Right atrium auricular region (tissue), 2 donors: ENCODE measurements at regions not wholly inside any gene's neighbourhood (a gene's known extent, or its start where the extent isn't known, plus 50 kb on each side); places are given as distances from the start of the nearest gene placed in this dataset.

ENCODE experiments used
- DNase-seq: peaks from one replicate; pipeline ENCODE4 v3.0.0-alpha.2; 2019; ENCODE audit warnings: low spot score
- H3K27ac ChIP-seq, 2 donors: fragments of 200-600 bp; sonication (generic); 1 replicate in 1 of 2; 2 replicates in 1 of 2; pipeline ENCODE4 v1.5.1; 2016 to 2019
- H3K27me3 ChIP-seq, 2 donors: fragments of 200-600 bp; sonication (generic); one replicate each; pipeline versions ENCODE4 v1.5.1 to v1.6.0; 2017 to 2019
- H3K36me3 ChIP-seq: fragments of 200-600 bp; sonication (generic); one replicate; pipeline ENCODE4 v1.5.1; 2016
- H3K4me1 ChIP-seq, 2 donors: fragments of 200-600 bp; sonication (generic); one replicate each; pipeline versions ENCODE4 v1.5.1 to v1.6.0; 2017 to 2019
- H3K4me3 ChIP-seq, 2 donors: fragments of 200-600 bp; sonication (generic); 1 replicate in 1 of 2; 2 replicates in 1 of 2; pipeline ENCODE4 v1.5.1; 2017 to 2019; ENCODE audit warnings: mild to moderate bottlenecking in 1 of 2, moderate library complexity in 1 of 2
- H3K9me3 ChIP-seq, 2 donors: fragments of 200-600 bp; sonication (generic); one replicate each; pipeline ENCODE4 v1.5.1; 2019
- TF ChIP-seq, protein P1 (sequence below), 2 donors: fragments of 200-600 bp; sonication (generic); IDR thresholded peaks; one replicate each; pipeline ENCODE4 v1.5.1; 2019; ENCODE audit warnings: antibody characterized with exemption in 2 of 2

DNA sequence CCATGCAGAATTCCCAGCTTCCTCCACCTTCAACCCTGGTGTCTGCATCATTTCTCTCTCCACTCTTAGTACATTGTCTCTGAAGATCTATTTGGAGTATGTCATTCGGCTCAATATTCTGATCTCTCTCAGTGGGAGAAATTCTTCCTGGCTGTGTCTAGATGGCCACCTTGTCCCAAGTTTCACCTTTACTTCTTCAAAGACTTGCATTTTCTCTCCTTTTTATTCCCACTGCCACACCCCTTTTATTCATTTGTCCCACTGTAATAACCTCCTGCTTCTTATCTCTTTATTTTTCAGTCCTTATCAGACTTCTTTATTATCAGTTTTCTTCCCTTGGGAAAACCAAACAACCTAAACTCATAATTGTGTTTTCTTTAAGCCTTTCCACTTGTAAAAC, 54.3 kb upstream of the CERS6 start:
- no peak overlapping the region for H3K27ac ChIP-seq

DNA sequence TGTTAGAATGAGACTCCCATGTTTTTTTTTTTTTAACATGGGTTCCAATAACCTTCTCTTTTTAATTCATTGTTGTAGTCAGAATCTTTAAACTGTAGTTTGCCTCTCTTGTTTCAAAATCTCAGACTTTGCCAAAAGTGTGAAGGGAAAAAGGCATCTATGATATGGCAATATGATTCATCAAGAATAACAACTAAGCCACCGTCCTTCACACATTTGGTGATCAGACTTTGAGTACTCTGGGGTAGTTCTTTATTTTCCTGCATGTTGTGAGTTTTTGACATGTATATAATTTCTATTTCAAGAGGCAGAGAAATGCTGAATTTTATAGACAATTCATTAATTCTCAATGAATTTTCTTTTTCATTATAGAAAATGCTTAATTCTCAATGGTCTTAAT, 53.5 kb upstream of the CERS6 start:
- TF ChIP-seq, protein P1, sequence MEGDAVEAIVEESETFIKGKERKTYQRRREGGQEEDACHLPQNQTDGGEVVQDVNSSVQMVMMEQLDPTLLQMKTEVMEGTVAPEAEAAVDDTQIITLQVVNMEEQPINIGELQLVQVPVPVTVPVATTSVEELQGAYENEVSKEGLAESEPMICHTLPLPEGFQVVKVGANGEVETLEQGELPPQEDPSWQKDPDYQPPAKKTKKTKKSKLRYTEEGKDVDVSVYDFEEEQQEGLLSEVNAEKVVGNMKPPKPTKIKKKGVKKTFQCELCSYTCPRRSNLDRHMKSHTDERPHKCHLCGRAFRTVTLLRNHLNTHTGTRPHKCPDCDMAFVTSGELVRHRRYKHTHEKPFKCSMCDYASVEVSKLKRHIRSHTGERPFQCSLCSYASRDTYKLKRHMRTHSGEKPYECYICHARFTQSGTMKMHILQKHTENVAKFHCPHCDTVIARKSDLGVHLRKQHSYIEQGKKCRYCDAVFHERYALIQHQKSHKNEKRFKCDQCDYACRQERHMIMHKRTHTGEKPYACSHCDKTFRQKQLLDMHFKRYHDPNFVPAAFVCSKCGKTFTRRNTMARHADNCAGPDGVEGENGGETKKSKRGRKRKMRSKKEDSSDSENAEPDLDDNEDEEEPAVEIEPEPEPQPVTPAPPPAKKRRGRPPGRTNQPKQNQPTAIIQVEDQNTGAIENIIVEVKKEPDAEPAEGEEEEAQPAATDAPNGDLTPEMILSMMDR (IDR thresholded peaks at IDR 0.05), result no peak
- H3K36me3 ChIP-seq, result no peaks in the 10 kb centered on the region
- H3K4me1 ChIP-seq, result no peaks in the 10 kb centered on the region
- DNase-seq, result no peak
- no peak overlapping the region for H3K4me3 ChIP-seq
- H3K27me3 ChIP-seq, result no peaks in the 10 kb centered on the region
- no peak overlapping the region for H3K27ac ChIP-seq
- H3K9me3 ChIP-seq, result peaks cover 0 to 9% of the 10 kb centered on the region in 2 donors

More for the DNA sequence above, 54.3 kb upstream of the CERS6 start:
- H3K4me3 ChIP-seq, result no peak overlapping the region
- H3K4me1 ChIP-seq, result no peaks in the 10 kb centered on the region
- H3K27me3 ChIP-seq, result no peaks in the 10 kb centered on the region
- no peak for DNase-seq
- H3K36me3 ChIP-seq, result no peaks in the 10 kb centered on the region
- TF ChIP-seq, protein P1 (IDR thresholded peaks at IDR 0.05), result no peak
- H3K9me3 ChIP-seq, result peaks cover 0 to 5% of the 10 kb centered on the region in 2 donors

DNA sequence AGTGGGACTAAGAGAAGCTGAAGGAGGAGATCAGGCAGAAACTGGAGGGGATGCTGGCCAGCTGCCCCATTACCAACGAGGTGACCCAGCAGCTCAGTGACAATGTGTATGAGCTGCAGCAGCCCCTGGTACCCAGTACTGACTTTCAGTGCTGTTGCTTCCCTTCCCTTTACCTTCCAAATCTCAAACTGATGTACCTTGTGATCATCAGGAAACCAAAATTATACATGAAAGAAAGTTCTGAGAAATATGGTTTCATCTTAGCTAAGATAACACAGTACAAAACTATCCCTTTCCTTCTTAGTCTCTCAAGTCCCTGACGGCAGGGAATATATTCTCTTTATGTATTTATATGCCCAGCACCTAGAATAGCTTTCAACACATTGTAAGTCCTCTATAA, 52.3 kb upstream of the CERS6 start:
- Histone ChIP-seq H3K36me3 (no peaks in the 10 kb centered on the region), H3K4me3 (no peak overlapping the region), H3K27ac (no peak overlapping the region), H3K27me3 (no peaks in the 10 kb centered on the region), H3K9me3 (peaks cover 0 to 17% of the 10 kb centered on the region in 2 donors), H3K4me1 (no peaks in the 10 kb centered on the region)
- no peak for DNase-seq
- TF ChIP-seq, protein P1 (IDR thresholded peaks at IDR 0.05), result no peak

DNA sequence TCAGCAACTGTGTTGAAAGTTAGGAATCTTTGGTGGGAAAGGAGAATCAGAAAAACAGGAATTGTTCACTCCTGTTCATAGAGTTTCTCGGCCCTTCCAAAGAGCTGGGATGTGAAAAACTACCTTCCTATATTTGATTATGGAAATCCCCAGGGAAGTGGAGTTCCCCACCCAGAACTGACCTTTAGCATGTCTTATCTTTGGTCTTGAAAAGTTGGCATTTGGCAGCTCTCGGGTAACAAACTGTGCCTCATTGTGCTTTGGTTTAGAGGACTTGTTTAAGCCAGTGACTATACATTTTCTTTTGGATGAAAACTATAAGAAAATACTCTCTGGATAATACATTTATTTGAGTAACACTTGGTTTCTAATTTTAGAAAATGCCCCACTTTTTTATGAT, 51.3 kb upstream of the CERS6 start:
- no peak overlapping the region for H3K27ac ChIP-seq
- no peak overlapping the region for H3K4me3 ChIP-seq
- H3K27me3 ChIP-seq, result no peaks in the 10 kb centered on the region
- no peaks in the 10 kb centered on the region for H3K4me1 ChIP-seq
- no peak for DNase-seq
- no peaks in the 10 kb centered on the region for H3K36me3 ChIP-seq
- TF ChIP-seq, protein P1 (IDR thresholded peaks at IDR 0.05), result no peak
- peaks cover 0 to 17% of the 10 kb centered on the region in 2 donors for H3K9me3 ChIP-seq
